ENCODE measurements at regions not wholly inside any gene's neighbourhood (a gene's known extent, or its start where the extent isn't known, plus 50 kb on each side); places are given as distances from the start of the nearest gene placed in this dataset.

- H3K4me3 ChIP-seq (replicated peaks in 1 of 3; ENCODE audit: insufficient read depth in 1 of 3, low read depth in 2 of 3, low read length in 3 of 3): no peak overlapping the region
- WGBS (ENCODE audit: low lambda C conversion rate): 3% methylated on average over 6 of the region's 7 CpGs
- H3K27ac ChIP-seq (ENCODE audit: extremely low read length, insufficient read depth, low read length): no peak overlapping the region
- no peak overlapping the region for H2AFZ ChIP-seq (ENCODE audit: low read length)
- no peaks in the 10 kb centered on the region for H3K27me3 ChIP-seq (ENCODE audit: control insufficient read depth in 1 of 2, insufficient read depth in 2 of 2, low read length in 2 of 2)
- H3K79me2 ChIP-seq (ENCODE audit: insufficient read depth, low read length): no peaks in the 10 kb centered on the region
- H3K4me2 ChIP-seq (ENCODE audit: low read depth, low read length): 0 out of 2 replicates have a peak overlapping the region, but pooled peaks have one; percentile 5
- no peaks in the 10 kb centered on the region for H3K36me3 ChIP-seq (replicated peaks in 1 of 2; ENCODE audit: control insufficient read depth in 1 of 2, insufficient read depth in 2 of 2, low read length in 2 of 2)
- intact Hi-C loops (cut with micrococcal nuclease; ENCODE audit: unreplicated experiment): no loop called here
- ATAC-seq: peak; percentile 84
- H3K4me1 ChIP-seq (ENCODE audit: insufficient read depth, low read length): peaks cover 17% of the 10 kb centered on the region
- no TSS peak for BruUV-seq (replicated peaks)
- no peaks in the 10 kb centered on the region for H4K20me1 ChIP-seq (ENCODE audit: insufficient read depth, low read length)
- H3K9me3 ChIP-seq (ENCODE audit: low read length): no peaks in the 10 kb centered on the region
- FAIRE-seq: peak; percentile 47
- ChIA-PET CTCF (ENCODE audit: low intra/inter-chr PET ratio, low total read pairs) (no interaction called here), POLR2A (no interaction called here)
- no peak overlapping the region for H3K9ac ChIP-seq (ENCODE audit: insufficient read depth, low read depth, low read length)
- in situ Hi-C loops (cut with HindIII; ENCODE audit: extremely low pct_ligation_motif_present, low pct_unique_long_range_greater_than_20kb): no loop called here
- peak; percentile 72 for DNase-seq (ENCODE audit: low spot score)
- no peak for TF ChIP-seq MEIS2 (CRISPR knock-in tag; IDR thresholded peaks at IDR 0.05)
- no peak for TF ChIP-seq ZNF263 (CRISPR knock-in tag; IDR thresholded peaks at IDR 0.05)
- TF ChIP-seq ZNF138 (CRISPR knock-in tag; IDR thresholded peaks at IDR 0.05; ENCODE audit: low read depth): no peak
- TF ChIP-seq, protein P1, sequence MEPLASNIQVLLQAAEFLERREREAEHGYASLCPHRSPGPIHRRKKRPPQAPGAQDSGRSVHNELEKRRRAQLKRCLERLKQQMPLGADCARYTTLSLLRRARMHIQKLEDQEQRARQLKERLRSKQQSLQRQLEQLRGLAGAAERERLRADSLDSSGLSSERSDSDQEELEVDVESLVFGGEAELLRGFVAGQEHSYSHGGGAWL (CRISPR knock-in tag; IDR thresholded peaks at IDR 0.05): no peak
- no peak for TF ChIP-seq RFX3 (CRISPR knock-in tag; IDR thresholded peaks at IDR 0.05)
- TF ChIP-seq RXRB (CRISPR knock-in tag; IDR thresholded peaks at IDR 0.05; ENCODE audit: borderline replicate concordance): peak; percentile 29; the same call in 1 of the 2 replicates
- TF ChIP-seq CBFB (CRISPR knock-in tag; IDR thresholded peaks at IDR 0.05): no peak
- TF ChIP-seq TMF1 (CRISPR knock-in tag; IDR thresholded peaks at IDR 0.05; ENCODE audit: low read depth): no peak
- TF ChIP-seq, protein P2, sequence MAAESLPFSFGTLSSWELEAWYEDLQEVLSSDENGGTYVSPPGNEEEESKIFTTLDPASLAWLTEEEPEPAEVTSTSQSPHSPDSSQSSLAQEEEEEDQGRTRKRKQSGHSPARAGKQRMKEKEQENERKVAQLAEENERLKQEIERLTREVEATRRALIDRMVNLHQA (CRISPR knock-in tag; IDR thresholded peaks at IDR 0.05): no peak
- no peak for TF ChIP-seq NFE2L1 (CRISPR knock-in tag; IDR thresholded peaks at IDR 0.05; ENCODE audit: borderline replicate concordance)
- no peak for TF ChIP-seq IKZF4 (CRISPR knock-in tag; IDR thresholded peaks at IDR 0.05; ENCODE audit: borderline replicate concordance, low read depth, not compliant biosample characterization)
- TF ChIP-seq SALL2 (CRISPR knock-in tag; IDR thresholded peaks at IDR 0.05): no peak
- TF ChIP-seq ARID5B (CRISPR knock-in tag; IDR thresholded peaks at IDR 0.05): peak; percentile 48; the same call in 1 of the 2 replicates
- TF ChIP-seq RELA (CRISPR knock-in tag; IDR thresholded peaks at IDR 0.05): no peak
- no peak for TF ChIP-seq PRDM15 (CRISPR knock-in tag; IDR thresholded peaks at IDR 0.05)
- TF ChIP-seq ZNF558 (CRISPR knock-in tag; IDR thresholded peaks at IDR 0.05; ENCODE audit: borderline replicate concordance): no peak
Observed at GRCh38 chr1:218705911-218706893, 361.1 kb downstream of the TGFB2 start.

Measured in HepG2 (cell line).